Neural progenitor cell (in vitro differentiated cells): ENCODE measurements at regions not wholly inside any gene's neighbourhood (a gene's known extent, or its start where the extent isn't known, plus 50 kb on each side); places are given as distances from the start of the nearest gene placed in this dataset.

ENCODE experiments used
- DNase-seq: peaks from one replicate; pipeline ENCODE4 v3.0.0-alpha.2; 2016; ENCODE audit warnings: low spot score
- H2AFZ ChIP-seq: fragments of 200-600 bp; sonication (generic); replicated peaks from 2 replicates; pipeline ENCODE4 v1.6.1; 2016; ENCODE audit warnings: antibody characterized with exemption
- H3F3A ChIP-seq: fragments of 200-600 bp; sonication (generic); 2 replicates; pipeline ENCODE4 v1.6.1; 2016; ENCODE audit warnings: antibody characterized with exemption, low read depth
- H3K27ac ChIP-seq: fragments of 200-600 bp; sonication (generic); 2 replicates; pipeline ENCODE4 v1.5.1; 2016; ENCODE audit warnings: mild to moderate bottlenecking
- H3K27me3 ChIP-seq: fragments of 200-600 bp; sonication (generic); 2 replicates; pipeline ENCODE4 v1.6.1; 2016; ENCODE audit warnings: mild to moderate bottlenecking, moderate library complexity
- H3K36me3 ChIP-seq: fragments of 200-600 bp; sonication (generic); 2 replicates; pipeline ENCODE4 v1.5.1; 2016
- H3K4me1 ChIP-seq: fragments of 200-600 bp; sonication (generic); 2 replicates; pipeline ENCODE4 v1.6.1; 2016; ENCODE audit warnings: mixed run types
- H3K4me2 ChIP-seq: fragments of 200-600 bp; sonication (generic); 2 replicates; pipeline ENCODE4 v1.6.1; 2016
- H3K4me3 ChIP-seq: fragments of 200-600 bp; sonication (generic); 2 replicates; pipeline ENCODE4 v1.5.1; 2016
- H3K79me2 ChIP-seq: fragments of 200-600 bp; sonication (generic); 2 replicates; pipeline ENCODE4 v1.6.1; 2016; ENCODE audit warnings: low read depth
- H3K9ac ChIP-seq: fragments of 200-600 bp; sonication (generic); 2 replicates; pipeline ENCODE4 v1.6.1; 2016
- H3K9me3 ChIP-seq: fragments of 200-600 bp; sonication (generic); 2 replicates; pipeline ENCODE4 v1.5.1; 2016; ENCODE audit warnings: low read depth
- H4K20me1 ChIP-seq: fragments of 200-600 bp; sonication (generic); 2 replicates; pipeline ENCODE4 v1.6.1; 2016; ENCODE audit warnings: low read depth
- H3K27ac Mint-ChIP-seq: 3 replicates; pipeline ENCODE4 v1.8.0; 2021; ENCODE audit warnings: mixed read lengths
- H3K27me3 Mint-ChIP-seq: 2 replicates; pipeline ENCODE4 v1.8.0; 2022; ENCODE audit warnings: low read depth, mild to moderate bottlenecking, inconsistent platforms, moderate library complexity, mixed read lengths; ENCODE audit not compliant: insufficient read depth
- H3K36me3 Mint-ChIP-seq: 3 replicates; pipeline ENCODE4 v1.8.0; 2021; ENCODE audit warnings: mixed read lengths
- H3K4me1 Mint-ChIP-seq: 3 replicates; pipeline ENCODE4 v1.8.0; 2021; ENCODE audit warnings: mixed read lengths
- H3K4me3 Mint-ChIP-seq: 3 replicates; pipeline ENCODE4 v1.8.0; 2021; ENCODE audit warnings: mild to moderate bottlenecking, moderate library complexity, mixed read lengths
- H3K9me3 Mint-ChIP-seq: 3 replicates; pipeline ENCODE4 v1.8.0; 2020; ENCODE audit warnings: mixed read lengths
- CTCF ChIP-seq: fragments of 200-600 bp; sonication (generic); IDR thresholded peaks from 2 replicates; pipeline ENCODE4 v1.5.1; 2017; ENCODE audit warnings: antibody characterized with exemption, mild to moderate bottlenecking
- EZH2 ChIP-seq: fragments of 200-600 bp; sonication (generic); IDR thresholded peaks from 2 replicates; pipeline ENCODE4 v1.6.1; 2017; ENCODE audit warnings: antibody characterized with exemption, mild to moderate bottlenecking, moderate library complexity
- EZH2phosphoT487 ChIP-seq: fragments of 200-600 bp; sonication (generic); IDR thresholded peaks from 2 replicates; pipeline ENCODE4 v1.6.1; 2017; ENCODE audit warnings: antibody characterized with exemption

GRCh38 chr1:79226963-79227362 is 220.4 kb upstream of the ADGRL4 start:
- H3K4me2 ChIP-seq: no peak overlapping the region
- H3K79me2 ChIP-seq: no peaks in the 10 kb centered on the region
- H4K20me1 ChIP-seq: no peaks in the 10 kb centered on the region
- peaks cover 7% of the 10 kb centered on the region for H3K9me3 Mint-ChIP-seq
- H3K4me3 ChIP-seq: no peak overlapping the region
- H3F3A ChIP-seq: no peaks in the 10 kb centered on the region
- no peak overlapping the region for H3K27ac Mint-ChIP-seq
- H3K4me1 Mint-ChIP-seq: peaks cover 2% of the 10 kb centered on the region
- H3K27ac ChIP-seq: no peak overlapping the region
- H3K27me3 Mint-ChIP-seq: peaks cover 3% of the 10 kb centered on the region
- no peaks in the 10 kb centered on the region for H3K4me1 ChIP-seq
- DNase-seq: no peak
- H2AFZ ChIP-seq: no peak overlapping the region
- H3K36me3 ChIP-seq: no peaks in the 10 kb centered on the region
- H3K27me3 ChIP-seq: no peaks in the 10 kb centered on the region
- H3K36me3 Mint-ChIP-seq: no peaks in the 10 kb centered on the region
- TF ChIP-seq EZH2 (no peak), CTCF (no peak), EZH2phosphoT487 (no peak)
- no peak overlapping the region for H3K4me3 Mint-ChIP-seq
- H3K9ac ChIP-seq: no peak overlapping the region
- no peaks in the 10 kb centered on the region for H3K9me3 ChIP-seq

GRCh38 chr1:79224537-79224936 is 218.0 kb upstream of the ADGRL4 start:
- no peaks in the 10 kb centered on the region for H3K4me1 Mint-ChIP-seq
- H3K4me3 Mint-ChIP-seq: no peak overlapping the region
- no peak for DNase-seq

GRCh38 chr1:79220509-79220908 is 214.0 kb upstream of the ADGRL4 start:
- Histone ChIP-seq H3K27me3 (no peaks in the 10 kb centered on the region), H3K79me2 (no peaks in the 10 kb centered on the region), H3K36me3 (no peaks in the 10 kb centered on the region), H3K4me1 (no peaks in the 10 kb centered on the region), H3K4me3 (no peak overlapping the region), H3K4me2 (no peak overlapping the region), H3K9me3 (no peaks in the 10 kb centered on the region), H3F3A (no peaks in the 10 kb centered on the region), H3K27ac (no peak overlapping the region), H4K20me1 (no peaks in the 10 kb centered on the region), H3K9ac (no peak overlapping the region), H2AFZ (no peak overlapping the region)
- no peaks in the 10 kb centered on the region for H3K36me3 Mint-ChIP-seq
- peaks cover 11% of the 10 kb centered on the region for H3K9me3 Mint-ChIP-seq
- TF ChIP-seq EZH2 (no peak), CTCF (no peak), EZH2phosphoT487 (no peak)
- H3K4me3 Mint-ChIP-seq: no peak overlapping the region
- H3K27ac Mint-ChIP-seq: no peak overlapping the region
- H3K4me1 Mint-ChIP-seq: no peaks in the 10 kb centered on the region
- no peak for DNase-seq
- H3K27me3 Mint-ChIP-seq: no peaks in the 10 kb centered on the region

More at GRCh38 chr1:79224537-79224936, 218.0 kb upstream of the ADGRL4 start:
- Histone ChIP-seq H3K9me3 (no peaks in the 10 kb centered on the region), H3K27me3 (no peaks in the 10 kb centered on the region), H4K20me1 (no peaks in the 10 kb centered on the region), H3K79me2 (no peaks in the 10 kb centered on the region), H3F3A (no peaks in the 10 kb centered on the region), H3K9ac (no peak overlapping the region), H3K27ac (no peak overlapping the region), H3K36me3 (no peaks in the 10 kb centered on the region), H3K4me3 (no peak overlapping the region), H3K4me1 (no peaks in the 10 kb centered on the region), H3K4me2 (no peak overlapping the region), H2AFZ (no peak overlapping the region)
- H3K27me3 Mint-ChIP-seq: no peaks in the 10 kb centered on the region
- TF ChIP-seq EZH2phosphoT487: no peak
- TF ChIP-seq CTCF: no peak
- no peak for TF ChIP-seq EZH2
- peaks cover 11% of the 10 kb centered on the region for H3K9me3 Mint-ChIP-seq
- H3K27ac Mint-ChIP-seq: no peak overlapping the region
- H3K36me3 Mint-ChIP-seq: no peaks in the 10 kb centered on the region

- no peaks in the 10 kb centered on the region for H3F3A ChIP-seq
- DNase-seq: no peak
- H3K4me2 ChIP-seq: no peak overlapping the region
- Mint-ChIP-seq H3K27ac (no peak overlapping the region), H3K9me3 (peaks cover 5% of the 10 kb centered on the region), H3K4me3 (no peak overlapping the region), H3K4me1 (no peaks in the 10 kb centered on the region), H3K36me3 (no peaks in the 10 kb centered on the region), H3K27me3 (no peaks in the 10 kb centered on the region)
- no peaks in the 10 kb centered on the region for H3K27me3 ChIP-seq
- H3K9me3 ChIP-seq: no peaks in the 10 kb centered on the region
- no peak overlapping the region for H3K27ac ChIP-seq
- H3K9ac ChIP-seq: no peak overlapping the region
- H4K20me1 ChIP-seq: no peaks in the 10 kb centered on the region
- H3K4me3 ChIP-seq: no peak overlapping the region
- no peak for TF ChIP-seq EZH2
- TF ChIP-seq CTCF: no peak
- no peak for TF ChIP-seq EZH2phosphoT487
- H2AFZ ChIP-seq: no peak overlapping the region
- H3K4me1 ChIP-seq: no peaks in the 10 kb centered on the region
- no peaks in the 10 kb centered on the region for H3K79me2 ChIP-seq
- H3K36me3 ChIP-seq: no peaks in the 10 kb centered on the region
Measured at GRCh38 chr1:79215311-79215710, 208.8 kb upstream of the ADGRL4 start.
